Activated effector memory CD4-positive, alpha-beta T cell treated with anti-CD3 and anti-CD28 coated beads, Interleukin-2, amount 50 U/mL, for 16 hours (primary cell): ENCODE measurements at regions not wholly inside any gene's neighbourhood (a gene's known extent, or its start where the extent isn't known, plus 50 kb on each side); places are given as distances from the start of the nearest gene placed in this dataset.

ENCODE experiments used
- DNase-seq: peaks from one replicate; pipeline ENCODE4 v3.0.0-alpha.2; 2020

- DNase-seq = no peak
Observed at GRCh38 chr2:42928692-42929545, 136.5 kb upstream of the HAAO start.

- no peak for DNase-seq
Observed at GRCh38 chr2:42928161-42928691, 135.8 kb upstream of the HAAO start.

- DNase-seq = no peak
Observed at GRCh38 chr2:42927334-42928160, 135.2 kb upstream of the HAAO start.

- DNase-seq = no peak
Observed at GRCh38 chr2:42926434-42927333, 134.3 kb upstream of the HAAO start.

GRCh38 chr2:42925742-42926433 lies 133.5 kb upstream of the HAAO start:
- no peak for DNase-seq

GRCh38 chr2:42924418-42924886 lies 132.1 kb upstream of the HAAO start:
- DNase-seq = no peak

- DNase-seq = no peak
Observed at GRCh38 chr2:42923580-42924417, 131.4 kb upstream of the HAAO start.

GRCh38 chr2:42922790-42923579 lies 130.6 kb upstream of the HAAO start:
- DNase-seq = no peak

- no peak for DNase-seq
Observed at GRCh38 chr2:42922293-42922692, 129.9 kb upstream of the HAAO start.

- DNase-seq = no peak
Observed at GRCh38 chr2:42921721-42922120, 129.3 kb upstream of the HAAO start.

- no peak for DNase-seq
Observed at GRCh38 chr2:42921147-42921520, 128.8 kb upstream of the HAAO start.

GRCh38 chr2:42920446-42921146 lies 128.2 kb upstream of the HAAO start:
- DNase-seq = no peak

GRCh38 chr2:42918671-42919318 lies 126.4 kb upstream of the HAAO start:
- DNase-seq = no peak

GRCh38 chr2:42918041-42918440 lies 125.7 kb upstream of the HAAO start:
- no peak for DNase-seq

GRCh38 chr2:42917425-42917927 lies 125.1 kb upstream of the HAAO start:
- DNase-seq = no peak

GRCh38 chr2:42916324-42916723 lies 123.9 kb upstream of the HAAO start:
- no peak for DNase-seq

- DNase-seq = no peak
Observed at GRCh38 chr2:42914860-42915259, 122.5 kb upstream of the HAAO start.

GRCh38 chr2:42914314-42914713 lies 121.9 kb upstream of the HAAO start:
- no peak for DNase-seq
